ENCODE measurements at regions not wholly inside any gene's neighbourhood (a gene's known extent, or its start where the extent isn't known, plus 50 kb on each side); places are given as distances from the start of the nearest gene placed in this dataset.

GRCh38 chr14:101318271-101318670 lies 243.0 kb upstream of the DIO3 start:
- no peaks in the 10 kb centered on the region for H3K4me1 ChIP-seq (ENCODE audit: control insufficient read depth, extremely low read depth, insufficient read depth, low read length)
- intact Hi-C loops (cut with micrococcal nuclease): no loop called here
- no peaks in the 10 kb centered on the region for H3K9me1 ChIP-seq (replicated peaks; ENCODE audit: control insufficient read depth, extremely low read depth, insufficient read depth, low read length)
- no peak overlapping the region for H2AFZ ChIP-seq (ENCODE audit: low read depth, low read length)
- FAIRE-seq (no peak), DNase-seq (ENCODE audit: low read depth, low spot score) (no peak)
- peaks cover 0 to 3% of the 10 kb centered on the region in 2 experiments for H3K27me3 ChIP-seq (ENCODE audit: control insufficient read depth in 2 of 2, insufficient read depth in 2 of 2, low read length in 2 of 2)
- no peaks in the 10 kb centered on the region for H3K9me3 ChIP-seq (replicated peaks; ENCODE audit: control insufficient read depth, insufficient read depth, low read length)
- POLR2A ChIA-PET: no interaction called here
- no peak overlapping the region for H3K9ac ChIP-seq (replicated peaks; ENCODE audit: extremely low read depth, insufficient read depth, low read length)
- H3K36me3 ChIP-seq (ENCODE audit: control insufficient read depth in 2 of 2, extremely low read depth in 1 of 2, insufficient read depth in 2 of 2, low read length in 2 of 2): no peaks in the 10 kb centered on the region
- dilution Hi-C loops (cut with MboI; ENCODE audit: extremely low pct_ligation_motif_present, low sequenced_read_pairs): no loop called here
- no peak overlapping the region for H3K4me2 ChIP-seq (ENCODE audit: insufficient read depth, low read length)
- H4K20me1 ChIP-seq (replicated peaks; ENCODE audit: control insufficient read depth, extremely low read depth, insufficient read depth, low read length): no peaks in the 10 kb centered on the region
- no TSS peak for BruUV-seq (replicated peaks)
- TF ChIP-seq CTCF (IDR thresholded peaks at IDR 0.05; ENCODE audit: extremely low read depth in 1 of 2, insufficient read depth in 1 of 2, low read depth in 1 of 2, low read length in 2 of 2) (no peak), MYC (IDR thresholded peaks at IDR 0.05; ENCODE audit: low read depth, low read length) (no peak), FOS (IDR thresholded peaks at IDR 0.05; ENCODE audit: borderline replicate concordance, insufficient read depth, low read length) (no peak), GATA2 (IDR thresholded peaks at IDR 0.05; ENCODE audit: insufficient read depth, insufficient read length, low read depth, low read length) (no peak), POLR2AphosphoS5 (IDR thresholded peaks at IDR 0.05; ENCODE audit: insufficient read depth, low read depth, low read length) (no peak), POLR2A (IDR thresholded peaks at IDR 0.05; ENCODE audit: low read depth, low read length) (no peak), JUN (IDR thresholded peaks at IDR 0.05; ENCODE audit: borderline replicate concordance, insufficient read depth, insufficient read length, low read depth) (no peak), MAX (IDR thresholded peaks at IDR 0.05; ENCODE audit: insufficient read depth, insufficient read length) (no peak), EZH2 (IDR thresholded peaks at IDR 0.05; ENCODE audit: borderline replicate concordance, low read depth, low read length, severe bottlenecking) (no peak)
- H3K4me3 ChIP-seq (replicated peaks in 1 of 3; ENCODE audit: insufficient read depth in 1 of 3, low read depth in 1 of 3, low read length in 3 of 3): no peak overlapping the region
- no peaks in the 10 kb centered on the region for H3K79me2 ChIP-seq (ENCODE audit: control insufficient read depth, insufficient read depth, low read length)
- CTCF ChIA-PET: no interaction called here
- no peak overlapping the region for H3K27ac ChIP-seq (ENCODE audit: insufficient read depth, low read depth, low read length)

All from endothelial cell of umbilical vein (primary cell).